ENCODE measurements at regions not wholly inside any gene's neighbourhood (a gene's known extent, or its start where the extent isn't known, plus 50 kb on each side); places are given as distances from the start of the nearest gene placed in this dataset.

DNA sequence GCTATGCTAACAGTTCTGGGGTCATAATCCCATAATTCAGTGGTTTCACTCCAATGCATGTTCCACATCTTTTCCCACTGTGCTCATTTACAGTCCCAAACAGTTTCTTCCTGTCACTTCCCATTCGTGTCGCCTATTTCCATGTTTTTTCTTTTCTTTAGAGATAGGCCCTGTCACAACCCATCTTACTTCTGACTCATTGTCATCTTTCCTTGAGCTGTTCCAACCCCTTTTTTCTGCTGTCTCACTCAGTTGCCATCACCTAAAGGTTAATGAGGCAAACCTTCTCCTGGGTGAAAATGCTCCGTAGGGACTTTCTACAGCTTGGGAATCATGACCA lies 814.5 kb downstream of the VGLL3 start:
- no peak for DNase-seq (ENCODE audit: low read depth)
- no peak overlapping the region for H3K4me3 ChIP-seq (ENCODE audit: low read length)
- TF ChIP-seq, protein P1, sequence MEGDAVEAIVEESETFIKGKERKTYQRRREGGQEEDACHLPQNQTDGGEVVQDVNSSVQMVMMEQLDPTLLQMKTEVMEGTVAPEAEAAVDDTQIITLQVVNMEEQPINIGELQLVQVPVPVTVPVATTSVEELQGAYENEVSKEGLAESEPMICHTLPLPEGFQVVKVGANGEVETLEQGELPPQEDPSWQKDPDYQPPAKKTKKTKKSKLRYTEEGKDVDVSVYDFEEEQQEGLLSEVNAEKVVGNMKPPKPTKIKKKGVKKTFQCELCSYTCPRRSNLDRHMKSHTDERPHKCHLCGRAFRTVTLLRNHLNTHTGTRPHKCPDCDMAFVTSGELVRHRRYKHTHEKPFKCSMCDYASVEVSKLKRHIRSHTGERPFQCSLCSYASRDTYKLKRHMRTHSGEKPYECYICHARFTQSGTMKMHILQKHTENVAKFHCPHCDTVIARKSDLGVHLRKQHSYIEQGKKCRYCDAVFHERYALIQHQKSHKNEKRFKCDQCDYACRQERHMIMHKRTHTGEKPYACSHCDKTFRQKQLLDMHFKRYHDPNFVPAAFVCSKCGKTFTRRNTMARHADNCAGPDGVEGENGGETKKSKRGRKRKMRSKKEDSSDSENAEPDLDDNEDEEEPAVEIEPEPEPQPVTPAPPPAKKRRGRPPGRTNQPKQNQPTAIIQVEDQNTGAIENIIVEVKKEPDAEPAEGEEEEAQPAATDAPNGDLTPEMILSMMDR (conservative IDR thresholded peaks at IDR 0.05; ENCODE audit: low read depth, low read length) = no peak

DNA sequence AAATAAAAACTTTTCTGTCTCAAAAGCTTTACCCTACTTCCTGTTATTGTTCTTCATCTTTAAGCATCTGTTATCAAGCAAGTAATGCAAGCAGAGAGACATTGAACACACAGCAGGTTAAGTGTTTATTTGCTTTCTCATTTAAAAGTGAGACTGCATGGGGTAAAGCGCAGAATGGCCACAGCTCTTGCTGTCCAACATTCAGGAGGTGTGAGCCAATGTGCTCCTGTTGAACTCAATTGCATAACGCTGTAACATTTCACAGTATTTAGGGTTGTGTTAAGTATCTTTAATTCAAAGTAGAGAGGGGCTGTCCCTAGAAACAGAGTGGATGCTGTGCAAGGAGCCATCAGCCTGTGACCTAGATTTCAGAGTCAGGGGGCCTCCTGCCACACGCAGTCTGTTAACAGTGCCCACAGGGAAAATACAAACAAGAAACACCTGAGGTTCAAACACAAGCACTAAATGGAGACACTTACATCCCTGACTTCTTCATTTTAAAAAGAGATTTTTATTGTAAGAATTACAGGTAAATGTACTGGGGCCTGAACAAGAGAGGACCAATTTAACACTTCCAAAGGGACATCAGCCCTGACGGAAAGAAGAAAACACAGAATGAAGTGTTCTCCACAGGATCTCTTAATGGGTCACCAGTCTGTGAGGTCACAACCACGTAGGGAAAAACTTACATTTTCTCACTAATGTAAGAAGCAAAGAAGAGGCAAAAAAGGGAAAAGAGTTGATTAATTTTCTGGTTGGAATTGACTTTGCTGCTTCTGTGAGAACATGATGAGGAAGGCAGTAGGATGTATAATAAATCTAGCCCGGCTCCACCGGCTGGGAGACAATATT lies 815.1 kb downstream of the VGLL3 start:
- H3K4me3 ChIP-seq (ENCODE audit: low read length) = no peak overlapping the region
- DNase-seq (ENCODE audit: low read depth) = no peak
- TF ChIP-seq, protein P1 (conservative IDR thresholded peaks at IDR 0.05; ENCODE audit: low read depth, low read length) = no peak

DNA sequence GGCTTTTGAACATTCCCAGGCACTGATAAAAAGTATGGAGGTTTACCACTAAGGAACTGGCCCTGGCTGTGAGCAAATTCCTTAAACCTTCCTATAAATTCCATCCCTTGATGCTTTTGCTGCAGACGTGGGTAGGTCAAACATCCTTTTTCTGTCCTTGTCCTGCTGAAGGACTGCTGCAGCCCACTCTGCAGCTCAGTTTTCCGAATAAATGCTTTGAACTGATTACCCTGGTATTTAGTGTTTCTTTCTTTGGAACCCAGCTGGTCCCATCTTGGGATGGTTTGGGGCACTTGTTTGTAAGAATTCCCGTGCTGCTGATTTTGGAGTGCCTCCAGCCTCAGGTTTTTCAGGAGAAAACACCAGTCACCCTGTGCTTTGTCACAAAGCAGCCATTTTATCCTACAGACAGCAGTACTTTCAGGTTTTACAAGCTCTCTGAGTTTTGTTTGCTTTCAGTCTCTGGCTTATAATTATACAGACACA lies 815.9 kb downstream of the VGLL3 start:
- TF ChIP-seq, protein P1 (conservative IDR thresholded peaks at IDR 0.05; ENCODE audit: low read depth, low read length) = no peak
- no peak for DNase-seq (ENCODE audit: low read depth)
- H3K4me3 ChIP-seq (ENCODE audit: low read length) = no peak overlapping the region

DNA sequence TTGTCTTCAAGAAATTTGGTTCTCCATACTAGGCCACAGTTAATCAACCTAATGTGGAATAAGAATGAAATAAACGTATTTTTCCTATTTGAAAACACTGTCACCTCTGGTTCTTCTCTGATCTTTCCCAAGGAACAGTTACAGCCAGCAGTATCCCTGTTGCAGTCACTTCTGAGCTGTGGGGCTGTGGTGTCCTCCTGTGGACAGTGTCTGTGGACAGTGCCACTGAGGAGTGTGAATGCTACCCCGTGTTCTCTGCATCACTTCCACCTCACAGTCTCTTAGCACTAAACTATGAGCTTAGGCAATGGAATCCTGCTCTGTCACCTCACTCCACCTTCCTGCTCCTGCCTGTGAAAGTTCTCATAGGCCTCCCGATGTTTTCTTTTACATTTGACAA lies 817.5 kb downstream of the VGLL3 start:
- no peak for DNase-seq (ENCODE audit: low read depth)
- H3K4me3 ChIP-seq (ENCODE audit: low read length) = no peak overlapping the region
- TF ChIP-seq, protein P1 (conservative IDR thresholded peaks at IDR 0.05; ENCODE audit: low read depth, low read length) = no peak

DNA sequence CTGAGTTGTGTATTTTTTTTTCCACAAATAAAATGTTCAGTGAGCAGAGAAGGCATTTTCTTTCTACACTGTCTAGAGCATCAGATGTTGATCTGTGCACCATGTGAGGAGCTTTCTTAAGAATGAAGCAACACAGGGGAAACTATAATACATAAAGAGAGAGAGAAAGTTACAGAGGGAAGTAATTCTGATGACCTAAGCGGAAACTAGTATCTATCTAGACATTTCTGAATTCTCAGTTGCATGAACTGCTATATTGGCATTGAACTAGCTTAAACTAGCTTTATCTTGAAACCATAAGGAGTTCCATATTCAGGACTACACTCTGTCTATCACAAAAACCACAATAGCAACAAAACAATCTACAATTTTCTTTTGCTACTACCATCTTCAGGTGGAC lies 822.4 kb downstream of the VGLL3 start:
- TF ChIP-seq, protein P1 (conservative IDR thresholded peaks at IDR 0.05; ENCODE audit: low read depth, low read length) = no peak
- DNase-seq (ENCODE audit: low read depth) = no peak
- no peak overlapping the region for H3K4me3 ChIP-seq (ENCODE audit: low read length)

DNA sequence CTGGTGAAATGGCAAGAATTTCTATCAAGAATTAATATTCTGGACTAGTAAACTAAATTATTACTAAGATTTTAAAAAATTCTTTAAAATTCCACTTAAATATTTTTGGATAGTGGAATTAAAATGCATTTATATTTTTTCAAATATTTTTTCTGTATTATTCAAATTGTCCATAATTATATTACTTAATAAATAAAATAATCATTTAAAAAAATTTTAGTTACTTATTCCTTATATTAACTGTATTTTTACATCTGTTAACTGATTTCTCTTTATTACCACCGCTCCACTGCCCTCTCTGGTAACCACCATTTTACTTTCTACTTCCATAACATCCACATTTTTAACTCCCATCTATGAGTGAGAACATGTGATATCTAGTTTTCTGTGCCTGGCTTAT lies 828.4 kb downstream of the VGLL3 start:
- no peak for DNase-seq (ENCODE audit: low read depth)
- TF ChIP-seq, protein P1 (conservative IDR thresholded peaks at IDR 0.05; ENCODE audit: low read depth, low read length) = no peak
- H3K4me3 ChIP-seq (ENCODE audit: low read length) = no peak overlapping the region

DNA sequence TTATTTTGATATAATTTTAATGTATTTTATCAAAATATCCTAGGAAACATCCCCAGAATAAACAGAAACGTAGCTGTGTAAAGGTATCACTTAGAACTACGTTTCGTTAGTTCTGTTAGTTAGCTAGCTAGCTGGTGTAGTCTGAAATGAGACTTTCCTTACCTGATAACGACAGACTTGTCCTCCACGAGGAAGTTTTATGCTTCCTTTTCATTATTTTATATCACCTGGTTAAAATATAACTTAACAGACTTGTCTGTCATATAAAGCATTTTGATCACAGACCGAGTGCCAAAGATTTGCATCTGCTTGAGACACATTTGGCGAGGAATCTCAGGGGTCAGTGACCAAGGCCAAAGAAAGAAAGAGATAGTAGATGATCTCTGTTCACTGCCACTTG lies 829.5 kb downstream of the VGLL3 start:
- TF ChIP-seq, protein P1 (conservative IDR thresholded peaks at IDR 0.05; ENCODE audit: low read depth, low read length) = no peak
- no peak for DNase-seq (ENCODE audit: low read depth)
- H3K4me3 ChIP-seq (ENCODE audit: low read length) = no peak overlapping the region

Measured in retinal pigment epithelial cell (primary cell).